DOHH2 (cell line): ENCODE measurements at regions not wholly inside any gene's neighbourhood (a gene's known extent, or its start where the extent isn't known, plus 50 kb on each side); places are given as distances from the start of the nearest gene placed in this dataset.

ENCODE experiments used
- H3F3A ChIP-seq: fragments of 200-600 bp; sonication (generic), shearing (Covaris generic); 2 replicates; pipeline ENCODE4 v1.6.0; 2016; ENCODE audit warnings: antibody characterized with exemption, mild to moderate bottlenecking; ENCODE audit not compliant: control insufficient read depth, insufficient read depth
- H3K27ac ChIP-seq: fragments of 200-600 bp; sonication (generic); 2 replicates; pipeline ENCODE4 v1.5.1; 2014; ENCODE audit warnings: low read depth, mild to moderate bottlenecking, low read length, moderate library complexity
- H3K27me3 ChIP-seq: fragments of 200-600 bp; sonication (generic); 2 replicates; pipeline ENCODE4 v1.6.1; 2014; ENCODE audit warnings: mild to moderate bottlenecking, low read length, mixed read lengths; ENCODE audit not compliant: control insufficient read depth
- H3K36me3 ChIP-seq: fragments of 200-600 bp; sonication (generic); 2 replicates; pipeline ENCODE4 v1.6.1; 2014; ENCODE audit warnings: mild to moderate bottlenecking, low read length, moderate library complexity, mixed read lengths; ENCODE audit not compliant: control insufficient read depth
- H3K4me1 ChIP-seq: fragments of 200-600 bp; sonication (generic); 2 replicates; pipeline ENCODE4 v1.6.1; 2014; ENCODE audit warnings: mild to moderate bottlenecking, low read length, mixed read lengths; ENCODE audit not compliant: control insufficient read depth
- H3K4me2 ChIP-seq: fragments of 200-600 bp; sonication (generic); 2 replicates; pipeline ENCODE4 v1.6.0; 2014; ENCODE audit warnings: mild to moderate bottlenecking, low read length, moderate library complexity
- H3K4me3 ChIP-seq: fragments of 200-600 bp; sonication (generic); 2 replicates; pipeline ENCODE4 v1.5.1; 2014; ENCODE audit warnings: mild to moderate bottlenecking, low read length, mixed read lengths
- H3K79me2 ChIP-seq: fragments of 200-600 bp; sonication (generic); 2 replicates; pipeline ENCODE4 v1.6.1; 2014; ENCODE audit warnings: mild to moderate bottlenecking, low read length, mixed read lengths; ENCODE audit not compliant: control insufficient read depth
- H3K9me2 ChIP-seq: fragments of 200-600 bp; sonication (generic); replicated peaks from 2 replicates; pipeline ENCODE4 v1.6.1; 2014; ENCODE audit warnings: mild to moderate bottlenecking, low read length, mixed read lengths; ENCODE audit not compliant: control insufficient read depth
- H3K9me3 ChIP-seq: fragments of 200-600 bp; sonication (generic); 2 replicates; pipeline ENCODE4 v1.6.1; 2014; ENCODE audit warnings: antibody characterized with exemption, low read length, mixed read lengths; ENCODE audit not compliant: control insufficient read depth, insufficient read depth
- H4K20me1 ChIP-seq: fragments of 200-600 bp; sonication (generic); 2 replicates; pipeline ENCODE4 v1.6.0; 2014; ENCODE audit warnings: low read depth, mild to moderate bottlenecking, antibody characterized with exemption, low read length, moderate library complexity; ENCODE audit not compliant: control insufficient read depth, insufficient read depth
- CTCF ChIP-seq: fragments of 200-600 bp; sonication (generic); IDR thresholded peaks from one replicate; pipeline ENCODE4 v1.5.1; 2014; ENCODE audit warnings: antibody characterized with exemption, mild to moderate bottlenecking, low read depth, low read length; ENCODE audit not compliant: poor library complexity, severe bottlenecking
- EZH2phosphoT487 ChIP-seq: fragments of 200-600 bp; sonication (generic); IDR thresholded peaks from 2 replicates; pipeline ENCODE4 v1.6.1; 2017; ENCODE audit warnings: borderline replicate concordance, mild to moderate bottlenecking, antibody characterized with exemption, low read length, moderate library complexity, mixed read lengths

- Histone ChIP-seq H3K27ac (no peak overlapping the region), H3K9me2 (no peaks in the 10 kb centered on the region), H3F3A (no peaks in the 10 kb centered on the region), H3K4me2 (no peak overlapping the region), H4K20me1 (no peaks in the 10 kb centered on the region), H3K27me3 (no peaks in the 10 kb centered on the region), H3K36me3 (no peaks in the 10 kb centered on the region), H3K4me1 (no peaks in the 10 kb centered on the region), H3K9me3 (no peaks in the 10 kb centered on the region), H3K79me2 (no peaks in the 10 kb centered on the region), H3K4me3 (no peak overlapping the region)
- TF ChIP-seq CTCF (no peak), EZH2phosphoT487 (no peak)
These were observed 165.0 kb upstream of the CCDC68 start for GRCh38 chr18:55124078-55124763.

GRCh38 chr18:55123361-55123760 is 164.1 kb upstream of the CCDC68 start:
- Histone ChIP-seq H3K4me2 (no peak overlapping the region), H4K20me1 (no peaks in the 10 kb centered on the region), H3K27ac (no peak overlapping the region), H3K9me2 (no peaks in the 10 kb centered on the region), H3K27me3 (no peaks in the 10 kb centered on the region), H3K79me2 (no peaks in the 10 kb centered on the region), H3K4me1 (no peaks in the 10 kb centered on the region), H3K36me3 (no peaks in the 10 kb centered on the region), H3K9me3 (no peaks in the 10 kb centered on the region), H3K4me3 (no peak overlapping the region), H3F3A (no peaks in the 10 kb centered on the region)
- no peak for TF ChIP-seq EZH2phosphoT487
- no peak for TF ChIP-seq CTCF

- H3K4me1 ChIP-seq = no peaks in the 10 kb centered on the region
- H3K9me3 ChIP-seq = no peaks in the 10 kb centered on the region
- H4K20me1 ChIP-seq = no peaks in the 10 kb centered on the region
- no peaks in the 10 kb centered on the region for H3K79me2 ChIP-seq
- no peak for TF ChIP-seq EZH2phosphoT487
- no peak for TF ChIP-seq CTCF
- H3K9me2 ChIP-seq = no peaks in the 10 kb centered on the region
- no peak overlapping the region for H3K4me3 ChIP-seq
- no peaks in the 10 kb centered on the region for H3K36me3 ChIP-seq
- H3K27ac ChIP-seq = no peak overlapping the region
- no peaks in the 10 kb centered on the region for H3K27me3 ChIP-seq
- H3F3A ChIP-seq = no peaks in the 10 kb centered on the region
- H3K4me2 ChIP-seq = no peak overlapping the region
These were observed 162.3 kb upstream of the CCDC68 start for GRCh38 chr18:55121397-55122170.
